Loucy (cell line): ENCODE measurements at regions not wholly inside any gene's neighbourhood (a gene's known extent, or its start where the extent isn't known, plus 50 kb on each side); places are given as distances from the start of the nearest gene placed in this dataset.

Experiments used
- CTCF ChIP-seq: fragments of 200-600 bp; sonication (generic); conservative IDR thresholded peaks from 2 replicates; pipeline ENCODE4 v1.5.1; 2014; ENCODE audit warnings: mild to moderate bottlenecking, antibody characterized with exemption, low read length
- EZH2phosphoT487 ChIP-seq: fragments of 200-600 bp; IDR thresholded peaks from 2 replicates; pipeline ENCODE4 v1.6.1; 2018; ENCODE audit warnings: antibody characterized with exemption, mild to moderate bottlenecking, moderate library complexity, borderline replicate concordance

- TF ChIP-seq CTCF (no peak), EZH2phosphoT487 (no peak)
These were observed 342.2 kb upstream of the PKDCC start for GRCh38 chr2:41705634-41706033.
